ENCODE measurements at regions not wholly inside any gene's neighbourhood (a gene's known extent, or its start where the extent isn't known, plus 50 kb on each side); places are given as distances from the start of the nearest gene placed in this dataset.

DNA sequence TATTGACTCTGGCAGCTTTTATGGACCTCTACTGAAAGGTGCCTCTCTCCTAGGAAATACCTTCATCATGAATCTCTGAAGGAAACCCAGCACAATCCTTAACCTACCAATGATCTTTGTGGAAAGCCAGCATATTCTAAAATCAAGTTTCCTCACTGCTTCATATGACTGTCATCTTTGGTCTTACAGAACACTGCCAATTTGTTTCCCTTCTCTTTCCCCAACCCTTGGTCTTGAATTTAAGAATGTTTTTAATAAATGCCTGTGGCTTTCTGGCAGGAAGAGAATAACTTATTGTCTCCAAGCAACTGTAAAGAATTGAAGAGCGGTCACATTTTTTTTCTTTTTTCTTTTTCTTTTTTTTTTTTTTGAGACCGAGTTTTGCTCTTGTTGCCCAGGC lies 427.6 kb downstream of the IPO8 start:
- Histone ChIP-seq H3K27me3 (no peaks in the 10 kb centered on the region), H3K4me1 (no peaks in the 10 kb centered on the region), H3K4me3 (no peak overlapping the region), H3K9me3 (peaks cover 0 to 15% of the 10 kb centered on the region in 2 donors), H3K36me3 (no peaks in the 10 kb centered on the region), H3K27ac (no peak overlapping the region)
- TF ChIP-seq, protein P1, sequence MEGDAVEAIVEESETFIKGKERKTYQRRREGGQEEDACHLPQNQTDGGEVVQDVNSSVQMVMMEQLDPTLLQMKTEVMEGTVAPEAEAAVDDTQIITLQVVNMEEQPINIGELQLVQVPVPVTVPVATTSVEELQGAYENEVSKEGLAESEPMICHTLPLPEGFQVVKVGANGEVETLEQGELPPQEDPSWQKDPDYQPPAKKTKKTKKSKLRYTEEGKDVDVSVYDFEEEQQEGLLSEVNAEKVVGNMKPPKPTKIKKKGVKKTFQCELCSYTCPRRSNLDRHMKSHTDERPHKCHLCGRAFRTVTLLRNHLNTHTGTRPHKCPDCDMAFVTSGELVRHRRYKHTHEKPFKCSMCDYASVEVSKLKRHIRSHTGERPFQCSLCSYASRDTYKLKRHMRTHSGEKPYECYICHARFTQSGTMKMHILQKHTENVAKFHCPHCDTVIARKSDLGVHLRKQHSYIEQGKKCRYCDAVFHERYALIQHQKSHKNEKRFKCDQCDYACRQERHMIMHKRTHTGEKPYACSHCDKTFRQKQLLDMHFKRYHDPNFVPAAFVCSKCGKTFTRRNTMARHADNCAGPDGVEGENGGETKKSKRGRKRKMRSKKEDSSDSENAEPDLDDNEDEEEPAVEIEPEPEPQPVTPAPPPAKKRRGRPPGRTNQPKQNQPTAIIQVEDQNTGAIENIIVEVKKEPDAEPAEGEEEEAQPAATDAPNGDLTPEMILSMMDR (IDR thresholded peaks at IDR 0.05): no peak
- intact Hi-C loops (cut with DNase I): no loop called here
- DNase-seq (no peak), ATAC-seq (no peak)

DNA sequence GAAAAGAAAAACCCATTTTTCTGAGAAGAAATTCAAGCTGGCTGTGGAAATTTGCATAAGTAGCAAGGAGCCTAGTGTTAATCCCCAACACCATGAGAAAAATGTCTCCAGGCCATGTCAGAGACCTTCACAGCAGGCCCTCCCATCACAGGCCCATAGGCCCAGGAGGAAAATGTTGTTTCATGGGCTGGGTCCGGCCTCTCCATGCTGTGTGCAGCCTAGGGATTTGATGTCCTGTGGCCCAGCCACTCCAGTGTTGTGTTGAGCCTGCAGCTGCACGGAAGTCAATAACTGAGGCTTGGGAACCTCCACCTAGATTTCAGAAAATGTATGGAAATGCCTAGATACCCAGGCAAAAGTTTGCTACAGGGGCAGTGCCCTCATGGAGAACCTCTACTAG lies 432.2 kb downstream of the IPO8 start:
- DNase-seq: no peak
- Histone ChIP-seq H3K4me1 (no peaks in the 10 kb centered on the region), H3K4me3 (no peak overlapping the region), H3K27ac (no peak overlapping the region), H3K36me3 (no peaks in the 10 kb centered on the region), H3K9me3 (no peaks in the 10 kb centered on the region), H3K27me3 (no peaks in the 10 kb centered on the region)
- intact Hi-C loops (cut with DNase I): no loop called here
- ATAC-seq: no peak
- TF ChIP-seq, protein P1 (IDR thresholded peaks at IDR 0.05): no peak

DNA sequence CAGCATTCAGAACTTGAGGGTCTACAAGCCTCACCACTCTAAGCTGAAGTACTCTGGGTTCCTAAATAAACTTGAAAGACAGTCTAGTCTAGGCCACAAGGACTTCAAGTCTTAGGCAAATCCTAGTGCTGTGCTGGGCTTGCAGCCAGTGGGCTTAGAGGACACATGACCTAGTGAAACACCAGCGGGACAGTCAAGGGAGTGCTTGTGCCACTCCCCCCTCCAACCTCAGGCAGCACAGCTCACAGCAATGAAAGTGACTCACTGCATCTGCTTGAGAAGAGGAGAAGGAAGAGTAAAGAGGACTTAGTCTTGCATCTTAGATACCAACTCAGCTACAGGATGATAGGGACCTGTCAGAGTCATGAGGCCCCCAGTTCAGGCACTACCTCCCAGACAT lies 438.1 kb downstream of the IPO8 start:
- H3K36me3 ChIP-seq: no peaks in the 10 kb centered on the region
- DNase-seq (no peak), ATAC-seq (no peak)
- TF ChIP-seq, protein P1 (IDR thresholded peaks at IDR 0.05): no peak
- no peaks in the 10 kb centered on the region for H3K27me3 ChIP-seq
- H3K4me1 ChIP-seq: no peaks in the 10 kb centered on the region
- H3K9me3 ChIP-seq: peaks cover 0 to 2% of the 10 kb centered on the region in 2 donors
- intact Hi-C loops (cut with DNase I): no loop called here
- no peak overlapping the region for H3K4me3 ChIP-seq
- H3K27ac ChIP-seq: no peak overlapping the region

DNA sequence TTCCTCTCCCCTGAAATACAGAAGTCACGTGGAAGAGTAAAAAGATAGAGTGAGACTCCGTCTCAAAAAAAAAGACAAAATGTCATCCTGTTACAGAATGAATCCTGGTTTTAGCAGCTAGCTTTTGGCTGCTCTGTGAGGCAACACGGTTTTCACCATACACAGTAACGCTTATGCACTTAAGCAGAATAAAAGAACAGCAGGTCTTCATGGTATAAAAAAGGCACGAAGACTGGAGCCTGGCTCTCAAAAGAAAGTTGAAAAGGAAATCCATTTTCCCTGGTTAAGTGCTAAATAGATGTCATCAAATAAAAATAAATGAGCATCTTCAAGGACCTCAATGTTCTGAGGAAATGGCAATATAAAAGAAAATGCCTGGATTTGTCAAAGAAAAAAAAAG lies 444.1 kb downstream of the IPO8 start:
- no peak for DNase-seq
- intact Hi-C loops (cut with DNase I): no loop called here
- TF ChIP-seq, protein P1 (IDR thresholded peaks at IDR 0.05): no peak
- ATAC-seq: no peak
- Histone ChIP-seq H3K4me1 (no peaks in the 10 kb centered on the region), H3K36me3 (no peaks in the 10 kb centered on the region), H3K27ac (no peak overlapping the region), H3K4me3 (no peak overlapping the region), H3K9me3 (no peaks in the 10 kb centered on the region), H3K27me3 (no peaks in the 10 kb centered on the region)

DNA sequence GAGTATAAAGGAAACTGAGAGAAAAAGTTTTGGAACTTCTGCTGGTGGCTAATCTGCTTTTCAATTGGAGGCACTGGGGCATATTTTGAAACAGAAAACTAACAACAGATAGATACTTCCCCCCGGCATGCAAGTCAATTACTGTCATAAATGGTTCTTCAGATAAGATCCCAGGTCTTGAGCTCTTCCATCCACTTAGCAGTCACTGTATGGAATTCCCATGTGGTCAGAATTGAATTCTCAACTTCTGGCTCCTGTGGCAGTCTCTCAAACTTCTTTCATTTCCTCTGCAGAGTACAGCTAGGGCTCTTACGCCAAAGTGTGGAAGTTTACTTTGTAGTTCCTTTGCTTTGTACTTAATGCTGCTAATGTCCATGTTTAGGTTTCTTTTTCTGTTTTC lies 452.2 kb downstream of the IPO8 start:
- no peak overlapping the region for H3K4me3 ChIP-seq
- H3K27ac ChIP-seq: no peak overlapping the region
- TF ChIP-seq, protein P1 (IDR thresholded peaks at IDR 0.05): no peak
- H3K4me1 ChIP-seq: no peaks in the 10 kb centered on the region
- H3K9me3 ChIP-seq: no peaks in the 10 kb centered on the region
- intact Hi-C loops (cut with DNase I): no loop called here
- no peak for DNase-seq
- H3K27me3 ChIP-seq: no peaks in the 10 kb centered on the region
- ATAC-seq: no peak
- no peaks in the 10 kb centered on the region for H3K36me3 ChIP-seq

Data from left lung (tissue), 4 donors.